SU-DHL-6 (cell line): ENCODE measurements at regions not wholly inside any gene's neighbourhood (a gene's known extent, or its start where the extent isn't known, plus 50 kb on each side); places are given as distances from the start of the nearest gene placed in this dataset.

ENCODE experiments used
- CTCF ChIP-seq: fragments of 200-600 bp; sonication (generic); IDR thresholded peaks from one replicate; pipeline ENCODE4 v1.5.1; 2017; ENCODE audit warnings: antibody characterized with exemption, mild to moderate bottlenecking, low read length, moderate library complexity; ENCODE audit not compliant: insufficient read depth, poor library complexity, severe bottlenecking
- EZH2phosphoT487 ChIP-seq: fragments of 200-600 bp; sonication (generic), shearing (Covaris generic); conservative IDR thresholded peaks from 2 replicates; pipeline ENCODE4 v1.6.1; 2018; ENCODE audit warnings: mild to moderate bottlenecking, antibody characterized with exemption, low read length, moderate library complexity, mixed read lengths

- no peak for TF ChIP-seq CTCF
- TF ChIP-seq EZH2phosphoT487 = no peak
Observed at GRCh38 chr5:24142341-24142740, 502.4 kb downstream of the CDH10 start.
